ENCODE measurements at regions not wholly inside any gene's neighbourhood (a gene's known extent, or its start where the extent isn't known, plus 50 kb on each side); places are given as distances from the start of the nearest gene placed in this dataset.

GRCh38 chr20:56839786-56840185, 210.7 kb downstream of the TFAP2C start:
- TF ChIP-seq CTCF (IDR thresholded peaks at IDR 0.05; ENCODE audit: low read length) (no peak), EZH2 (IDR thresholded peaks at IDR 0.05; ENCODE audit: borderline replicate concordance, low read length) (no peak)
